H1 (cell line): ENCODE measurements at regions not wholly inside any gene's neighbourhood (a gene's known extent, or its start where the extent isn't known, plus 50 kb on each side); places are given as distances from the start of the nearest gene placed in this dataset.

Experiments used
- CTCF ChIA-PET: fragments of 300-600 bp; sonication (Branson Sonifier 250); formaldehyde crosslinking; loops from one replicate; lab custom pipeline; 2021; ENCODE audit not compliant: partially characterized antibody; lab: Charles Lee
- POLR2A ChIA-PET: fragments of 300-600 bp; sonication (Branson Sonifier 250); formaldehyde crosslinking; loops from one replicate; lab custom pipeline; 2021; ENCODE audit warnings: inconsistent platforms; ENCODE audit not compliant: partially characterized antibody; lab: Charles Lee
- DNase-seq, 2 experiments: peaks; one replicate each; pipeline versions ENCODE4 v3.0.0 to v3.0.0-alpha.2; 2010 to 2022; ENCODE audit warnings: low spot score in 2 of 2, low read depth in 1 of 2, mixed read lengths in 1 of 2
- FAIRE-seq: peaks from 2 replicates; lab custom pipeline; 2011; peaks lifted over from hg19 to GRCh38; lab: Jason Lieb, UNC
- H2AFZ ChIP-seq: 2 replicates; pipeline ENCODE4 v1.8.1; 2012; ENCODE audit warnings: low read length, inconsistent platforms
- H2AK5ac ChIP-seq: 2 replicates; pipeline ENCODE4 v1.6.1; 2013; ENCODE audit warnings: low read depth, low read length
- H2BK120ac ChIP-seq: replicated peaks from 2 replicates; pipeline ENCODE3; 2013; ENCODE audit warnings: low read depth, low read length, inconsistent platforms
- H2BK12ac ChIP-seq: 2 replicates; pipeline ENCODE4 v1.6.1; 2013; ENCODE audit warnings: low read depth, low read length
- H2BK15ac ChIP-seq: 2 replicates; pipeline ENCODE4 v1.6.1; 2013; ENCODE audit warnings: low read length
- H2BK20ac ChIP-seq: 2 replicates; pipeline ENCODE4 v1.6.1; 2013; ENCODE audit warnings: low read length
- H2BK5ac ChIP-seq: 2 replicates; pipeline ENCODE4 v1.6.1; 2013; ENCODE audit warnings: low read depth, low read length
- H3K14ac ChIP-seq: 2 replicates; pipeline ENCODE4 v1.6.1; 2013; ENCODE audit warnings: inconsistent platforms; ENCODE audit not compliant: insufficient read length
- H3K18ac ChIP-seq: 2 replicates; pipeline ENCODE4 v1.6.1; 2013; ENCODE audit warnings: low read length; ENCODE audit errors: extremely low read depth
- H3K23ac ChIP-seq: 2 replicates; pipeline ENCODE4 v1.6.1; 2013; ENCODE audit warnings: inconsistent platforms; ENCODE audit not compliant: insufficient read length
- H3K23me2 ChIP-seq: 2 replicates; pipeline ENCODE4 v1.6.1; 2013; ENCODE audit warnings: low read depth, low read length
- H3K27ac ChIP-seq: 2 replicates; pipeline ENCODE4 v1.6.1; 2011; ENCODE audit warnings: low read depth, low read length, inconsistent platforms
- H3K27me3 ChIP-seq, 4 experiments: replicated peaks in 1 of 4; 1 replicate in 1 of 4; 2 replicates in 3 of 4; pipeline versions ENCODE4 v1.6.1 to v1.8.1; 2011 to 2013; ENCODE audit warnings: low read length in 3 of 4, mild to moderate bottlenecking in 3 of 4, inconsistent platforms in 2 of 4, mixed read lengths in 2 of 4, moderate library complexity in 1 of 4; ENCODE audit not compliant: control insufficient read depth in 3 of 4, insufficient read depth in 3 of 4; ENCODE audit errors: extremely low read depth in 1 of 4
- H3K36me3 ChIP-seq, 4 experiments: 2 replicates each; pipeline versions ENCODE4 v1.6.1 to v1.8.1; 2011 to 2013; ENCODE audit warnings: mild to moderate bottlenecking in 4 of 4, low read length in 3 of 4, moderate library complexity in 2 of 4, control low read depth in 1 of 4, inconsistent platforms in 1 of 4; ENCODE audit not compliant: insufficient read depth in 4 of 4, control insufficient read depth in 2 of 4
- H3K4ac ChIP-seq: replicated peaks from 2 replicates; pipeline ENCODE3; 2013; ENCODE audit warnings: low read length, low read depth, mixed read lengths, inconsistent platforms; ENCODE audit not compliant: insufficient read length
- H3K4me1 ChIP-seq, 4 experiments: replicated peaks in 1 of 4; 1 replicate in 1 of 4; 2 replicates in 3 of 4; pipeline versions ENCODE4 v1.6.1 to v1.8.1; 2011 to 2013; ENCODE audit warnings: low read length in 3 of 4, inconsistent platforms in 2 of 4, mixed read lengths in 1 of 4; ENCODE audit not compliant: insufficient read depth in 4 of 4, control insufficient read depth in 3 of 4
- H3K4me2 ChIP-seq, 2 experiments: 2 replicates each; pipeline versions ENCODE4 v1.6.1 to v1.8.1; 2011 to 2013; ENCODE audit warnings: low read depth in 2 of 2, low read length in 2 of 2, control low read depth in 1 of 2, inconsistent platforms in 1 of 2, mild to moderate bottlenecking in 1 of 2; ENCODE audit not compliant: insufficient read depth in 1 of 2
- H3K4me3 ChIP-seq, 4 experiments: fragments of 200-600, 300-600 bp in 1 of 4; sonication (generic), shearing (Covaris generic), sonication (Bioruptor Twin) in 1 of 4; 2 replicates each; pipeline versions ENCODE4 v1.5.1 to v1.8.1; 2011 to 2016; ENCODE audit warnings: low read length in 4 of 4, low read depth in 3 of 4, control low read depth in 2 of 4, inconsistent platforms in 2 of 4, mild to moderate bottlenecking in 2 of 4, mixed read lengths in 1 of 4, moderate library complexity in 1 of 4; ENCODE audit not compliant: insufficient read depth in 2 of 4; ENCODE audit errors: extremely low read depth in 1 of 4
- H3K56ac ChIP-seq: replicated peaks from 2 replicates; pipeline ENCODE3; 2013; ENCODE audit warnings: low read depth, mild to moderate bottlenecking, mixed read lengths, low read length, inconsistent platforms; ENCODE audit not compliant: insufficient read length
- H3K79me1 ChIP-seq: 2 replicates; pipeline ENCODE4 v1.6.1; 2013; ENCODE audit warnings: low read depth, low read length, control low read depth
- H3K79me2 ChIP-seq, 2 experiments: 2 replicates each; pipeline versions ENCODE4 v1.6.1 to v1.8.1; 2012 to 2013; ENCODE audit warnings: low read length in 2 of 2, mild to moderate bottlenecking in 2 of 2, inconsistent platforms in 1 of 2; ENCODE audit not compliant: insufficient read depth in 2 of 2, control insufficient read depth in 1 of 2
- H3K9ac ChIP-seq, 4 experiments: replicated peaks in 1 of 4; 1 replicate in 1 of 4; 2 replicates in 3 of 4; pipeline versions ENCODE4 v1.6.1 to v1.8.1; 2011 to 2013; ENCODE audit warnings: low read depth in 3 of 4, low read length in 3 of 4, control low read depth in 2 of 4, mild to moderate bottlenecking in 2 of 4, moderate library complexity in 2 of 4, inconsistent platforms in 1 of 4; ENCODE audit errors: extremely low read depth in 1 of 4
- H3K9me3 ChIP-seq, 2 experiments: 2 replicates each; pipeline versions ENCODE4 v1.6.1 to v1.8.1; 2012 to 2013; ENCODE audit warnings: mild to moderate bottlenecking in 2 of 2, moderate library complexity in 2 of 2, control low read depth in 1 of 2, inconsistent platforms in 1 of 2, low read depth in 1 of 2, low read length in 1 of 2, mixed read lengths in 1 of 2; ENCODE audit not compliant: insufficient read depth in 2 of 2
- H4K20me1 ChIP-seq, 2 experiments: replicated peaks in 1 of 2; 2 replicates each; pipeline versions ENCODE3 to v1.8.1; 2011 to 2013; ENCODE audit warnings: inconsistent platforms in 2 of 2, low read length in 2 of 2, mild to moderate bottlenecking in 1 of 2; ENCODE audit not compliant: insufficient read depth in 2 of 2, control insufficient read depth in 1 of 2
- H4K5ac ChIP-seq: 2 replicates; pipeline ENCODE4 v1.6.1; 2013; ENCODE audit warnings: low read length, low read depth, mixed read lengths, inconsistent platforms; ENCODE audit not compliant: insufficient read length
- H4K8ac ChIP-seq: 2 replicates; pipeline ENCODE4 v1.8.0; 2013; ENCODE audit warnings: mild to moderate bottlenecking, moderate library complexity, low read length, inconsistent platforms; ENCODE audit not compliant: insufficient read depth; ENCODE audit errors: extremely low read depth
- H4K91ac ChIP-seq: replicated peaks from 2 replicates; pipeline ENCODE3; 2013; ENCODE audit warnings: low read length, mixed read lengths, inconsistent platforms; ENCODE audit not compliant: insufficient read length
- CREB1 ChIP-seq: IDR thresholded peaks from 2 replicates; pipeline ENCODE4 v1.6.1; 2012; ENCODE audit warnings: inconsistent platforms
- MAFK ChIP-seq: IDR thresholded peaks from 2 replicates; pipeline ENCODE4 v1.6.1; 2012; ENCODE audit warnings: low read depth, mild to moderate bottlenecking, improper control_type of control experiment, low read length
- WGBS, 2 experiments: shearing (Covaris generic) in 1 of 2; methylation state at CpG; one replicate each; pipeline versions ENCODE4 v1.1.6 to v1.1.7; 2013 to 2015; ENCODE audit warnings: low lambda C conversion rate in 2 of 2, mixed read lengths in 2 of 2, inconsistent platforms in 1 of 2, low coverage in 1 of 2, missing lambda C conversion rate in 1 of 2; ENCODE audit not compliant: insufficient replicate concordance in 2 of 2, insufficient coverage in 1 of 2, insufficient read length in 1 of 2; ENCODE audit errors: extremely low coverage in 1 of 2, missing lambda C conversion rate in 1 of 2; 5-methylcytosine and 5-hydroxymethylcytosine counted together

DNA sequence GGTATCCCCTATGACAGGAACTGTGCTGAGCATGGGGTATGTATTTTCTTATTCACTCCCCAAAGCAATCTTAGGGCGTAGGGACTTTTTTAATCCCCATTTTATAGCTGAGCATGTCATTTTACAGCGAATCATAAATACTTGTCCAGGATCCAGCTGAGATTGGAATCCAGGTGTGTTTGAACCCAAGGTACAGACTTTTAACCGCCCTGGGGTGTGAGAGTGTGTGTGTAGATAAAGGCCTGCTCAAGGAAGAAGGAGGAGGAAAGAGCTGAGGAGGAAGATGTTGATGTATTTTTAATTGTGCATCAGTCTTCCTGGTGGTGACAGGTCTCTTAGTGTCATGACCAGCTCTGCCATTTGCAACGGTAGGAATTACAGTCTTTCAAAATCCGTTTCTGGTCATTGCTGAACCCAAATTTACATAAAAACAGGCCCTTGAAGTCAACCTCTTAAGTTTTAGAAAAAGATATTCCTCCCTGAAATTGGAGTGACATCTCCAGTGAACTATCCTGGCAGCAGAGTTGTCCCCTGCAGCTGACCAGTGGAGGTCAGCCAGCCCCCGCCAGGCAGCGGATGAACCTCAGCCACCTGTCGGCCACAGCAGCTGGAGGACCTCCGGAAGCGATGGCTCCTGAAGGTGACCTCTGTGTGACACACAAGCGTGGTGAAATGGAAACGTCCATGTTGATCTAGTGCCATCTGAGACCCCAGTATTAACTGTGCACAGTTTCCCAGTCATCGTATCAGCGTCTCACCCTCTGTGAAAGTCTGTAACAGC is 92.8 kb upstream of the MITF start:
- Histone ChIP-seq H3K4me3 (no peak overlapping the region), H3K4me1 (0 out of 7 replicates have a peak, but pooled peaks cover 0 to 1% (median 0%) of the 10 kb centered on the region in 4 experiments)
- CTCF ChIA-PET: interaction anchor here (1.3 to 1.5 kb wide), 2 partner anchors 15 to 17 kb away, joined by 3 read pairs; no protein-coding TSS in a partner anchor

More for the DNA sequence above, 92.8 kb upstream of the MITF start:
- Histone ChIP-seq H4K91ac (no peak overlapping the region), H3K79me1 (no peaks in the 10 kb centered on the region), H3K27ac (no peak overlapping the region), H3K4ac (no peak overlapping the region), H3K23ac (no peak overlapping the region), H2BK15ac (no peak overlapping the region), H3K9ac (no peak overlapping the region), H3K27me3 (no peaks in the 10 kb centered on the region), H3K18ac (no peak overlapping the region), H2BK120ac (no peak overlapping the region), H3K9me3 (no peaks in the 10 kb centered on the region), H4K8ac (no peak overlapping the region), H3K56ac (no peak overlapping the region), H4K20me1 (no peaks in the 10 kb centered on the region), H2AK5ac (no peak overlapping the region), H2BK20ac (no peak overlapping the region), H3K23me2 (no peaks in the 10 kb centered on the region), H3K36me3 (no peaks in the 10 kb centered on the region), H4K5ac (no peak overlapping the region), H2AFZ (no peak overlapping the region), H3K79me2 (no peaks in the 10 kb centered on the region), H2BK12ac (no peak overlapping the region), H3K4me2 (no peak overlapping the region), H3K14ac (no peak overlapping the region), H2BK5ac (no peak overlapping the region)
- no peak for FAIRE-seq
- WGBS, 2 experiments: 87% methylated on average over 14 of the region's 14 CpGs; no CpG with 5 or more reads in 1 of the 2 experiments
- TF ChIP-seq CREB1 (no peak), MAFK (no peak)
- POLR2A ChIA-PET: no interaction called here
- no peak for DNase-seq
